ENCODE measurements at regions not wholly inside any gene's neighbourhood (a gene's known extent, or its start where the extent isn't known, plus 50 kb on each side); places are given as distances from the start of the nearest gene placed in this dataset.
"Not testable (repeated sequence)": the region's sequence is repeated elsewhere in the genome, so short reads cannot be mapped to it uniquely, and the experiment has no call there.

DNA sequence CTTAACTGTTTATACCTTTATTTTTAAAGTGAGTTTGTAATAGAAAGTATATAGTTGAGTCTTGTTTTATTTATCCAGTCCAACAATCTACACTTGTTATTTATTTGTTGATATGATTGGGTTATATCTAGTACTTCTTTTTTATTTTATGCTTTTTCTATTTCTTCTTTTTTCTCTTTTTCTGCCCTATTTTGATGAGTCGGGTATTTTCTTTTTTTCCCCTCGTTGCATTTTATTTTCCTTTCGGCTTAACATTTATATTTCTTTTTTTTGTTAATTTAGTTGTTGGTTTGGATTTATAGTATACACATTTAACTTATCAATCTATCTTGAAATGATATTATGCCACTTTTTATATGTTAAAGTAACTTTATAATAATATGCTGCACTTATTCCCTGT, 111.7 kb upstream of the IZUMO3 start:
- Histone ChIP-seq H3K79me2 (ENCODE audit: control insufficient read depth, insufficient read depth, low read length) (no peaks in the 10 kb centered on the region), H3K4me2 (ENCODE audit: control insufficient read depth, extremely low read depth, insufficient read depth, low read depth, low read length) (no peak overlapping the region), H3K4me3 (ENCODE audit: control insufficient read depth in 2 of 3, extremely low read depth in 1 of 3, insufficient read depth in 2 of 3, low read depth in 1 of 3, low read length in 3 of 3) (no peak overlapping the region), H3K27ac (ENCODE audit: control insufficient read depth, insufficient read depth, low read length) (no peak overlapping the region), H3K9me1 (ENCODE audit: control insufficient read depth, extremely low read depth, insufficient read depth, low read length) (no peaks in the 10 kb centered on the region), H3K27me3 (ENCODE audit: control insufficient read depth, extremely low read depth, insufficient read depth, low read length) (no peaks in the 10 kb centered on the region), H3K9ac (ENCODE audit: control insufficient read depth, extremely low read depth, insufficient read depth, low read length) (no peak overlapping the region), H4K20me1 (ENCODE audit: control insufficient read depth, extremely low read depth, insufficient read depth, low read length) (no peaks in the 10 kb centered on the region), H2AFZ (ENCODE audit: control insufficient read depth, low read length) (no peak overlapping the region), H3K9me3 (ENCODE audit: control insufficient read depth, low read depth, low read length) (no peaks in the 10 kb centered on the region), H3K36me3 (ENCODE audit: control insufficient read depth in 2 of 2, extremely low read depth in 1 of 2, insufficient read depth in 2 of 2, low read length in 2 of 2) (no peaks in the 10 kb centered on the region), H3K4me1 (ENCODE audit: control insufficient read depth, extremely low read depth, insufficient read depth, low read length) (no peaks in the 10 kb centered on the region)
- no peak for TF ChIP-seq EZH2 (IDR thresholded peaks at IDR 0.05; ENCODE audit: low read length)
- TF ChIP-seq, protein P1, sequence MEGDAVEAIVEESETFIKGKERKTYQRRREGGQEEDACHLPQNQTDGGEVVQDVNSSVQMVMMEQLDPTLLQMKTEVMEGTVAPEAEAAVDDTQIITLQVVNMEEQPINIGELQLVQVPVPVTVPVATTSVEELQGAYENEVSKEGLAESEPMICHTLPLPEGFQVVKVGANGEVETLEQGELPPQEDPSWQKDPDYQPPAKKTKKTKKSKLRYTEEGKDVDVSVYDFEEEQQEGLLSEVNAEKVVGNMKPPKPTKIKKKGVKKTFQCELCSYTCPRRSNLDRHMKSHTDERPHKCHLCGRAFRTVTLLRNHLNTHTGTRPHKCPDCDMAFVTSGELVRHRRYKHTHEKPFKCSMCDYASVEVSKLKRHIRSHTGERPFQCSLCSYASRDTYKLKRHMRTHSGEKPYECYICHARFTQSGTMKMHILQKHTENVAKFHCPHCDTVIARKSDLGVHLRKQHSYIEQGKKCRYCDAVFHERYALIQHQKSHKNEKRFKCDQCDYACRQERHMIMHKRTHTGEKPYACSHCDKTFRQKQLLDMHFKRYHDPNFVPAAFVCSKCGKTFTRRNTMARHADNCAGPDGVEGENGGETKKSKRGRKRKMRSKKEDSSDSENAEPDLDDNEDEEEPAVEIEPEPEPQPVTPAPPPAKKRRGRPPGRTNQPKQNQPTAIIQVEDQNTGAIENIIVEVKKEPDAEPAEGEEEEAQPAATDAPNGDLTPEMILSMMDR (optimal IDR thresholded peaks at IDR 0.05 in 1 of 3, IDR thresholded peaks at IDR 0.05 in 1 of 3, conservative IDR thresholded peaks at IDR 0.05 in 1 of 3; ENCODE audit: extremely low read depth in 1 of 3, insufficient read depth in 2 of 3, low read length in 3 of 3): no peak
- dilution Hi-C loops (cut with MboI; ENCODE audit: extremely low pct_ligation_motif_present, low sequenced_read_pairs): no loop called here
- DNase-seq (ENCODE audit: low read depth, low spot score) (no peak), FAIRE-seq (no peak)

DNA sequence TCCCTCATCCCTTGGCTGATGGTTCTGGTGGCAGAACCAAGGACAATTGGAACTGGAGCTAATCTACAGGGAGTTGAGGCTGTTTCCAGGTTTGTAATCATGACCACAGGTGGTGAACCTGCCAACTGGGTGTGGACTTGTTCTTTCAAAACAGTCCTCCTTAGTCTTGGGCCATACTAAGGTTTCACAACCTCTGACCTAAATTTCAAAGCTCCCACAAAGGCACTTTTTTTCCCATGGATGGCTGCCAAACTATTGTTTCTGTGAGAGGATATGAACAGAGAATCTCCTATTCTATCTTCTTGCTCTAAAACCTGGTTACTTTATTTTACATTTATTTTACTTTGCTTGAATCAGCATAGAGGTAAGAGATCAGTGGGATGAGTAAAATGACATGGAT, 106.5 kb upstream of the IZUMO3 start:
- no peak for FAIRE-seq
- Histone ChIP-seq H4K20me1 (ENCODE audit: control insufficient read depth, extremely low read depth, insufficient read depth, low read length) (no peaks in the 10 kb centered on the region), H3K27ac (ENCODE audit: control insufficient read depth, insufficient read depth, low read length) (no peak overlapping the region), H3K9me3 (ENCODE audit: control insufficient read depth, low read depth, low read length) (peaks cover 2% of the 10 kb centered on the region), H3K9me1 (ENCODE audit: control insufficient read depth, extremely low read depth, insufficient read depth, low read length) (no peaks in the 10 kb centered on the region), H3K27me3 (ENCODE audit: control insufficient read depth, extremely low read depth, insufficient read depth, low read length) (no peaks in the 10 kb centered on the region), H3K79me2 (ENCODE audit: control insufficient read depth, insufficient read depth, low read length) (no peaks in the 10 kb centered on the region), H3K4me2 (ENCODE audit: control insufficient read depth, extremely low read depth, insufficient read depth, low read depth, low read length) (no peak overlapping the region), H3K4me1 (ENCODE audit: control insufficient read depth, extremely low read depth, insufficient read depth, low read length) (no peaks in the 10 kb centered on the region), H3K9ac (ENCODE audit: control insufficient read depth, extremely low read depth, insufficient read depth, low read length) (no peak overlapping the region), H2AFZ (ENCODE audit: control insufficient read depth, low read length) (no peak overlapping the region), H3K4me3 (ENCODE audit: control insufficient read depth in 2 of 3, extremely low read depth in 1 of 3, insufficient read depth in 2 of 3, low read depth in 1 of 3, low read length in 3 of 3) (no peak overlapping the region), H3K36me3 (ENCODE audit: control insufficient read depth in 2 of 2, extremely low read depth in 1 of 2, insufficient read depth in 2 of 2, low read length in 2 of 2) (no peaks in the 10 kb centered on the region)
- TF ChIP-seq, protein P1 (optimal IDR thresholded peaks at IDR 0.05 in 1 of 3, IDR thresholded peaks at IDR 0.05 in 1 of 3, conservative IDR thresholded peaks at IDR 0.05 in 1 of 3; ENCODE audit: extremely low read depth in 1 of 3, insufficient read depth in 2 of 3, low read length in 3 of 3): no peak
- TF ChIP-seq EZH2 (IDR thresholded peaks at IDR 0.05; ENCODE audit: low read length): no peak
- DNase-seq (ENCODE audit: low read depth, low spot score): no peak
- dilution Hi-C loops (cut with MboI; ENCODE audit: extremely low pct_ligation_motif_present, low sequenced_read_pairs): no loop called here

DNA sequence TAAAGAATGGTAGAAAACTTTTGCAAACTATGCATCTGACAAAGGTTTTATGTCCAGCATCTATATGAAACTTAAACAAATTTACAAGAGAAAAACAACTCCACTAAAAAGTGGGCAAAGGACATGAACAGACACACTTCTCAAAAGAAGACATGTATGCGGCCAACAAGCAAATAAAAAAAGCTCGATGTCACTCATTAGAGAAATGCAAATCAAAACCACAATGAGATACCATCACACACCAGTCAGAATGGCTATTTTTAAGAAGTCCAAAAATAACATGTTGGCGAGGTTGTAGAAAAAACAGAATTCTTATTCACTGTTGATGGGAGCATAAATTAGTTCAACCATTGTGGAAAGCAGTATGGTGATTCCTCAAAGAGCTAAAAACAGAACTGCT, 83.1 kb upstream of the IZUMO3 start:
- H3K27me3 ChIP-seq (ENCODE audit: control insufficient read depth, extremely low read depth, insufficient read depth, low read length); FAIRE-seq; H3K36me3 ChIP-seq (ENCODE audit: control insufficient read depth in 2 of 2, extremely low read depth in 1 of 2, insufficient read depth in 2 of 2, low read length in 2 of 2); H3K4me3 ChIP-seq (ENCODE audit: control insufficient read depth in 2 of 3, extremely low read depth in 1 of 3, insufficient read depth in 2 of 3, low read depth in 1 of 3, low read length in 3 of 3); H3K79me2 ChIP-seq (ENCODE audit: control insufficient read depth, insufficient read depth, low read length); H3K9me3 ChIP-seq (ENCODE audit: control insufficient read depth, low read depth, low read length); H3K9ac ChIP-seq (ENCODE audit: control insufficient read depth, extremely low read depth, insufficient read depth, low read length); dilution Hi-C loops (cut with MboI; ENCODE audit: extremely low pct_ligation_motif_present, low sequenced_read_pairs); H2AFZ ChIP-seq (ENCODE audit: control insufficient read depth, low read length); H3K4me2 ChIP-seq (ENCODE audit: control insufficient read depth, extremely low read depth, insufficient read depth, low read depth, low read length); H3K27ac ChIP-seq (ENCODE audit: control insufficient read depth, insufficient read depth, low read length); DNase-seq (ENCODE audit: low read depth, low spot score); H4K20me1 ChIP-seq (ENCODE audit: control insufficient read depth, extremely low read depth, insufficient read depth, low read length); H3K4me1 ChIP-seq (ENCODE audit: control insufficient read depth, extremely low read depth, insufficient read depth, low read length); H3K9me1 ChIP-seq (ENCODE audit: control insufficient read depth, extremely low read depth, insufficient read depth, low read length): not testable (repeated sequence)
